HCT116 (cell line): ENCODE measurements at regions not wholly inside any gene's neighbourhood (a gene's known extent, or its start where the extent isn't known, plus 50 kb on each side); places are given as distances from the start of the nearest gene placed in this dataset.

Source experiments
- ATAC-seq: fragments of 200-7000 bp; cut with Tn5 transposase; 2 replicates; pipeline ENCODE4 v1.9.1; 2020; ENCODE audit warnings: mild to moderate bottlenecking, moderate library complexity
- BruUV-seq: library from RNA; stranded (reverse); fragments of 400-500 nt; replicated peaks from 2 replicates; lab custom pipeline; 2021; lab: Mats Ljungman, UMichigan
- CTCF ChIA-PET: fragments of 300-600 bp; sonication (Branson Sonifier 250); formaldehyde crosslinking; loops from one replicate; lab custom pipeline; 2021; ENCODE audit warnings: antibody characterized with exemption; lab: Charles Lee
- POLR2A ChIA-PET: fragments of 300-600, 350-600 bp; sonication (Branson Sonifier 250); formaldehyde crosslinking; loops from one replicate; lab custom pipeline; 2021; ENCODE audit warnings: antibody characterized with exemption; lab: Charles Lee
- RAD21 ChIA-PET, 2 experiments: fragments of 300-600 bp; sonication (Branson Sonifier 250); formaldehyde crosslinking; loops; one replicate each; lab custom pipeline; 2023; ENCODE audit warnings: low total read pairs in 2 of 2; ENCODE audit not compliant: uncharacterized antibody in 2 of 2, unreplicated experiment in 2 of 2, low non-redundant PET in 1 of 2; lab: Charles Lee
- DNase-seq: peaks from one replicate; pipeline ENCODE4 v3.0.0-alpha.2; 2010; ENCODE audit warnings: low read depth, low spot score
- H2AFZ ChIP-seq: fragments of 200-600 bp; shearing (Covaris generic), sonication (generic); 2 replicates; pipeline ENCODE4 v1.6.1; 2017; ENCODE audit warnings: low read depth, mixed run types, mixed read lengths, antibody characterized with exemption, low read length; ENCODE audit not compliant: poor library complexity, severe bottlenecking
- H3K27ac ChIP-seq: 2 replicates; pipeline ENCODE4 v1.5.1; 2012; ENCODE audit warnings: low read depth, low read length
- H3K27me3 ChIP-seq: fragments of 200-600 bp; sonication (generic); 2 replicates; pipeline ENCODE4 v1.6.1; 2016; ENCODE audit warnings: mixed run types, low read length, mixed read lengths; ENCODE audit not compliant: insufficient read depth
- H3K36me3 ChIP-seq, 2 experiments: fragments of 200-500 bp in 1 of 2; fragments of 200-600 bp in 1 of 2; sonication (Bioruptor generic) in 1 of 2; sonication (generic) in 1 of 2; 2 replicates each; pipeline versions ENCODE4 v1.5.1 to v1.6.1; 2014 to 2016; ENCODE audit warnings: low read length in 2 of 2, inconsistent platforms in 1 of 2, mixed read lengths in 1 of 2, mixed run types in 1 of 2; ENCODE audit not compliant: insufficient read depth in 2 of 2, control insufficient read depth in 1 of 2
- H3K4me1 ChIP-seq, 2 experiments: fragments of 200-600 bp in 1 of 2; sonication (generic) in 1 of 2; 2 replicates each; pipeline versions ENCODE4 v1.5.1 to v1.6.1; 2012 to 2017; ENCODE audit warnings: low read length in 2 of 2, inconsistent platforms in 1 of 2, mild to moderate bottlenecking in 1 of 2, mixed read lengths in 1 of 2, mixed run types in 1 of 2, moderate library complexity in 1 of 2; ENCODE audit not compliant: insufficient read depth in 2 of 2, control insufficient read depth in 1 of 2
- H3K4me2 ChIP-seq: fragments of 200-600 bp; sonication (generic); 2 replicates; pipeline ENCODE4 v1.6.1; 2017; ENCODE audit warnings: mixed run types, low read length, mixed read lengths
- H3K4me3 ChIP-seq, 2 experiments: fragments of 200-600 bp in 1 of 2; sonication (generic) in 1 of 2; replicated peaks in 1 of 2; 2 replicates each; pipeline ENCODE4 v1.5.1; 2011 to 2016; ENCODE audit warnings: low read length in 2 of 2, control low read depth in 1 of 2, low read depth in 1 of 2, mild to moderate bottlenecking in 1 of 2, mixed read lengths in 1 of 2, mixed run types in 1 of 2
- H3K79me2 ChIP-seq: fragments of 200-600 bp; sonication (generic); 2 replicates; pipeline ENCODE4 v1.6.1; 2017; ENCODE audit warnings: mild to moderate bottlenecking, mixed run types, low read length, moderate library complexity, mixed read lengths; ENCODE audit not compliant: insufficient read depth
- H3K9ac ChIP-seq: fragments of 200-600 bp; sonication (generic); 2 replicates; pipeline ENCODE4 v1.6.1; 2016; ENCODE audit warnings: low read length, mixed read lengths
- H3K9me2 ChIP-seq: fragments of 200-600 bp; sonication (generic), shearing (Covaris generic); 2 replicates; pipeline ENCODE4 v1.6.1; 2017; ENCODE audit warnings: mixed run types, mild to moderate bottlenecking, moderate library complexity; ENCODE audit not compliant: insufficient read depth
- H3K9me3 ChIP-seq, 2 experiments: fragments of 200-500 bp in 1 of 2; fragments of 200-600 bp in 1 of 2; sonication (Bioruptor generic) in 1 of 2; sonication (generic) in 1 of 2; 2 replicates each; pipeline ENCODE4 v1.6.1; 2014 to 2017; ENCODE audit warnings: low read length in 2 of 2, mixed read lengths in 2 of 2, inconsistent platforms in 1 of 2, low read depth in 1 of 2, mild to moderate bottlenecking in 1 of 2, mixed run types in 1 of 2, moderate library complexity in 1 of 2; ENCODE audit not compliant: control insufficient read depth in 1 of 2, insufficient read depth in 1 of 2
- H4K20me1 ChIP-seq: fragments of 200-600 bp; sonication (generic), shearing (Covaris generic); 2 replicates; pipeline ENCODE4 v1.6.1; 2017; ENCODE audit warnings: mixed run types, mild to moderate bottlenecking, moderate library complexity; ENCODE audit not compliant: insufficient read depth
- CBX3 ChIP-seq: IDR thresholded peaks from 2 replicates; pipeline ENCODE4 v1.6.1; 2012; ENCODE audit warnings: low read depth
- CEBPB ChIP-seq: IDR thresholded peaks from 2 replicates; pipeline ENCODE4 v1.6.1; 2012; ENCODE audit warnings: low read depth
- CTCF ChIP-seq, 3 experiments: fragments of 200-600 bp in 1 of 3; sonication (generic) in 1 of 3; IDR thresholded peaks in 2 of 3; conservative IDR thresholded peaks in 1 of 3; 2 replicates each; pipeline ENCODE4 v1.5.1; 2012 to 2017; ENCODE audit warnings: low read depth in 2 of 3, low read length in 2 of 3, antibody characterized with exemption in 1 of 3, borderline replicate concordance in 1 of 3, control low read depth in 1 of 3, mild to moderate bottlenecking in 1 of 3, mixed read lengths in 1 of 3, mixed run types in 1 of 3, moderate library complexity in 1 of 3; ENCODE audit not compliant: insufficient read depth in 1 of 3
- EGR1 ChIP-seq: IDR thresholded peaks from 2 replicates; pipeline ENCODE4 v1.6.1; 2012; ENCODE audit warnings: low read depth
- ELF1 ChIP-seq: IDR thresholded peaks from 2 replicates; pipeline ENCODE4 v1.6.1; 2012; ENCODE audit warnings: low read depth, borderline replicate concordance
- FOSL1 ChIP-seq: IDR thresholded peaks from 2 replicates; pipeline ENCODE4 v1.6.1; 2012; ENCODE audit warnings: low read depth
- JUND ChIP-seq: IDR thresholded peaks from 2 replicates; pipeline ENCODE4 v1.6.1; 2012
- MAX ChIP-seq: IDR thresholded peaks from 2 replicates; pipeline ENCODE4 v1.6.1; 2012
- POLR2A ChIP-seq: IDR thresholded peaks from 2 replicates; pipeline ENCODE4 v1.7.0; 2011; ENCODE audit warnings: borderline replicate concordance; ENCODE audit not compliant: insufficient read depth, insufficient read length; ENCODE audit errors: extremely low read depth
- RAD21 ChIP-seq: IDR thresholded peaks from 2 replicates; pipeline ENCODE4 v1.6.1; 2012; ENCODE audit warnings: low read depth, mild to moderate bottlenecking
- REST ChIP-seq: IDR thresholded peaks from 2 replicates; pipeline ENCODE4 v1.6.1; 2012; ENCODE audit warnings: low read depth
- SIN3A ChIP-seq: IDR thresholded peaks from 2 replicates; pipeline ENCODE4 v1.6.1; 2012; ENCODE audit warnings: low read depth
- SP1 ChIP-seq: IDR thresholded peaks from 2 replicates; pipeline ENCODE4 v1.6.1; 2012; ENCODE audit warnings: low read depth
- SRF ChIP-seq: IDR thresholded peaks from 2 replicates; pipeline ENCODE4 v1.6.1; 2012; ENCODE audit warnings: low read depth
- TCF7L2 ChIP-seq: IDR thresholded peaks from 2 replicates; pipeline ENCODE4 v1.7.0; 2011; ENCODE audit warnings: borderline replicate concordance, inconsistent platforms; ENCODE audit not compliant: insufficient read depth, insufficient read length; ENCODE audit errors: extremely low read depth
- YY1 ChIP-seq: IDR thresholded peaks from 2 replicates; pipeline ENCODE4 v1.6.1; 2011; ENCODE audit warnings: low read length, low read depth, moderate library complexity, mild to moderate bottlenecking; ENCODE audit not compliant: insufficient replicate concordance; ENCODE audit errors: extremely low read depth
- ZFX ChIP-seq: fragments of 450-650 bp; IDR thresholded peaks from 2 replicates; pipeline ENCODE4 v1.6.1; 2017
- intact Hi-C: fragments of 100-400 bp; cut with micrococcal nuclease; formaldehyde crosslinking; loops from 2 replicates; pipeline ENCODE4 v1.10.0; 2022

- no peak for ATAC-seq
- POLR2A ChIA-PET: no interaction called here
Measured at GRCh38 chr2:15725101-15725781, 133.6 kb downstream of the DDX1 start.

More at GRCh38 chr2:15725101-15725781, 133.6 kb downstream of the DDX1 start:
- H3K9ac ChIP-seq: no peak overlapping the region
- H3K4me2 ChIP-seq: no peak overlapping the region
- peaks cover 4 to 5% of the 10 kb centered on the region in 2 experiments for H3K4me1 ChIP-seq
- no peak overlapping the region for H3K4me3 ChIP-seq
- H2AFZ ChIP-seq: no peak overlapping the region
- H3K9me3 ChIP-seq: no peaks in the 10 kb centered on the region
- peaks cover 25% of the 10 kb centered on the region; the same call in 1 of the 2 replicates for H3K27me3 ChIP-seq
- no peaks in the 10 kb centered on the region for H3K36me3 ChIP-seq
- no peaks in the 10 kb centered on the region for H4K20me1 ChIP-seq
- intact Hi-C loops: no loop called here
- no peaks in the 10 kb centered on the region for H3K79me2 ChIP-seq
- DNase-seq: no peak
- no peak for TF ChIP-seq SIN3A
- TF ChIP-seq SRF: no peak
- no peak for TF ChIP-seq RAD21
- no peak for TF ChIP-seq JUND
- no peak for TF ChIP-seq FOSL1
- TF ChIP-seq MAX: no peak
- TF ChIP-seq POLR2A: no peak
- TF ChIP-seq YY1: no peak
- no peak for TF ChIP-seq SP1
- no peak for TF ChIP-seq CEBPB
- TF ChIP-seq TCF7L2: no peak
- no peak for TF ChIP-seq REST
- no peak for TF ChIP-seq EGR1
- no peak for TF ChIP-seq CTCF (IDR thresholded peaks at IDR 0.05 in 2 of 3, conservative IDR thresholded peaks at IDR 0.05 in 1 of 3; ENCODE audit: borderline replicate concordance in 1 of 3, insufficient read depth in 1 of 3, low read depth in 2 of 3, low read length in 2 of 3)
- TF ChIP-seq CBX3: no peak
- no peak for TF ChIP-seq ELF1
- no peak for TF ChIP-seq ZFX
- RAD21 ChIA-PET: no interaction called here
- H3K9me2 ChIP-seq: no peaks in the 10 kb centered on the region
- H3K27ac ChIP-seq: no peak overlapping the region
- no TSS peak for BruUV-seq
- CTCF ChIA-PET: no interaction called here
